ENCODE measurements at regions not wholly inside any gene's neighbourhood (a gene's known extent, or its start where the extent isn't known, plus 50 kb on each side); places are given as distances from the start of the nearest gene placed in this dataset.

DNA sequence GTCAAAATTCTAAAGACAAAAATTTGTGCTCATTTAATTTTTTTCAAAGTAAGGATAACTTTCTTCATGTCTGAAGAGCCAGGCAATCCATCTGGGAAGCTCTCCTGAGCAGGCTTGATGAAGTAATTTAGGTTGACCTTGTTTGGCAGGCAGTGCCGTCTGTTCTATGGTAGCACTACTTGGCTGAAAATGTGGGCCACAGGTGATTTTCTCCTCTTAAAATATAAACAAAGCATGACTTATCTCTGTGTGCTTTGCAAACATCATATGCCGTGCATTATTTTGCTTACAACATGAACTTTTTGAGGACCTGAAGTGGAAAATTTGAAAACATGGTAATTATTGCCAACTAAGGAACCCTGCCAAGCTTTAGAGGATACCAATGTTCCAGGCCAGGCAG lies 143.2 kb downstream of the RAP2B start:
- H3K9ac ChIP-seq (ENCODE audit: low read depth in 1 of 2, low read length in 2 of 2), result no peak overlapping the region
- no peaks in the 10 kb centered on the region for H3K36me3 ChIP-seq (ENCODE audit: control insufficient read depth in 1 of 2, insufficient read depth in 2 of 2, low read length in 2 of 2)
- H3K9me3 ChIP-seq (ENCODE audit: control insufficient read depth in 1 of 2, low read length in 2 of 2), result no peaks in the 10 kb centered on the region
- no peaks in the 10 kb centered on the region for H3K4me1 ChIP-seq (ENCODE audit: control insufficient read depth in 1 of 2, insufficient read depth in 2 of 2, low read length in 2 of 2)
- no peak overlapping the region for H3K27ac ChIP-seq (ENCODE audit: low read depth, low read length)
- no peaks in the 10 kb centered on the region for H3K27me3 ChIP-seq (ENCODE audit: control insufficient read depth in 1 of 2, insufficient read depth in 2 of 2, low read length in 2 of 2)
- H3K4me3 ChIP-seq (ENCODE audit: low read depth in 1 of 2, low read length in 2 of 2), result no peak overlapping the region

- no peaks in the 10 kb centered on the region for H3K9me3 ChIP-seq (ENCODE audit: control insufficient read depth in 1 of 2, low read length in 2 of 2)
- H3K4me3 ChIP-seq (ENCODE audit: low read depth in 1 of 2, low read length in 2 of 2), result no peak overlapping the region
- H3K27me3 ChIP-seq (ENCODE audit: control insufficient read depth in 1 of 2, insufficient read depth in 2 of 2, low read length in 2 of 2), result no peaks in the 10 kb centered on the region
- H3K4me1 ChIP-seq (ENCODE audit: control insufficient read depth in 1 of 2, insufficient read depth in 2 of 2, low read length in 2 of 2), result no peaks in the 10 kb centered on the region
- no peak overlapping the region for H3K27ac ChIP-seq (ENCODE audit: low read depth, low read length)
- no peaks in the 10 kb centered on the region for H3K36me3 ChIP-seq (ENCODE audit: control insufficient read depth in 1 of 2, insufficient read depth in 2 of 2, low read length in 2 of 2)
- H3K9ac ChIP-seq (ENCODE audit: low read depth in 1 of 2, low read length in 2 of 2), result no peak overlapping the region
Observed at GRCh38 chr3:153311541-153311940, 149.5 kb downstream of the RAP2B start.

- H3K9ac ChIP-seq (ENCODE audit: low read depth in 1 of 2, low read length in 2 of 2), result no peak overlapping the region
- no peaks in the 10 kb centered on the region for H3K27me3 ChIP-seq (ENCODE audit: control insufficient read depth in 1 of 2, insufficient read depth in 2 of 2, low read length in 2 of 2)
- no peaks in the 10 kb centered on the region for H3K9me3 ChIP-seq (ENCODE audit: control insufficient read depth in 1 of 2, low read length in 2 of 2)
- H3K27ac ChIP-seq (ENCODE audit: low read depth, low read length), result no peak overlapping the region
- no peak overlapping the region for H3K4me3 ChIP-seq (ENCODE audit: low read depth in 1 of 2, low read length in 2 of 2)
- H3K36me3 ChIP-seq (ENCODE audit: control insufficient read depth in 1 of 2, insufficient read depth in 2 of 2, low read length in 2 of 2), result no peaks in the 10 kb centered on the region
- H3K4me1 ChIP-seq (ENCODE audit: control insufficient read depth in 1 of 2, insufficient read depth in 2 of 2, low read length in 2 of 2), result no peaks in the 10 kb centered on the region
Observed at GRCh38 chr3:153313302-153313965, 151.4 kb downstream of the RAP2B start.

GRCh38 chr3:153314038-153314437 lies 152.0 kb downstream of the RAP2B start:
- Histone ChIP-seq H3K4me3 (ENCODE audit: low read depth in 1 of 2, low read length in 2 of 2) (no peak overlapping the region), H3K9me3 (ENCODE audit: control insufficient read depth in 1 of 2, low read length in 2 of 2) (no peaks in the 10 kb centered on the region), H3K36me3 (ENCODE audit: control insufficient read depth in 1 of 2, insufficient read depth in 2 of 2, low read length in 2 of 2) (no peaks in the 10 kb centered on the region), H3K27me3 (ENCODE audit: control insufficient read depth in 1 of 2, insufficient read depth in 2 of 2, low read length in 2 of 2) (no peaks in the 10 kb centered on the region), H3K27ac (ENCODE audit: low read depth, low read length) (no peak overlapping the region), H3K9ac (ENCODE audit: low read depth in 1 of 2, low read length in 2 of 2) (no peak overlapping the region), H3K4me1 (ENCODE audit: control insufficient read depth in 1 of 2, insufficient read depth in 2 of 2, low read length in 2 of 2) (no peaks in the 10 kb centered on the region)

DNA sequence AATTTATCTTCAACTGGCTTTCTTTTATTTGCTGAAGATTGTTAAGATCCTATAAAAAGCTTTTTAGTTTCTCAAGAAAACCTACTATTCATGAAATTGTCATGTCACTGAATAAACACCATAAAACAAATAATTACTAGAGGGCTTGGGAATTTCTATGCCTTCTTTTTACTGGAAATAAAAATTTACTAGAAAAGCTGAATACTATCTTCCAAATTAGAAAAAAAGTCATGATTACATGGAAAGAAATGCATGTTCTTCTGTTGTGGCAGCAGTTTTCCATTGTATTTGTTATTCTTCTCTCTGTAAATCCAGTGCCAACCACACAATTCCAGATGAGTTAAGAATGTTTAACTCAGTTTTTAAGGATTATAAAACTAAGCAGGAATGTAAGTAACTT lies 153.8 kb downstream of the RAP2B start:
- Histone ChIP-seq H3K36me3 (ENCODE audit: control insufficient read depth in 1 of 2, insufficient read depth in 2 of 2, low read length in 2 of 2) (no peaks in the 10 kb centered on the region), H3K4me3 (ENCODE audit: low read depth in 1 of 2, low read length in 2 of 2) (no peak overlapping the region), H3K4me1 (ENCODE audit: control insufficient read depth in 1 of 2, insufficient read depth in 2 of 2, low read length in 2 of 2) (no peaks in the 10 kb centered on the region), H3K27me3 (ENCODE audit: control insufficient read depth in 1 of 2, insufficient read depth in 2 of 2, low read length in 2 of 2) (no peaks in the 10 kb centered on the region), H3K9ac (ENCODE audit: low read depth in 1 of 2, low read length in 2 of 2) (no peak overlapping the region), H3K9me3 (ENCODE audit: control insufficient read depth in 1 of 2, low read length in 2 of 2) (no peaks in the 10 kb centered on the region), H3K27ac (ENCODE audit: low read depth, low read length) (no peak overlapping the region)

- H3K4me1 ChIP-seq (ENCODE audit: control insufficient read depth in 1 of 2, insufficient read depth in 2 of 2, low read length in 2 of 2), result no peaks in the 10 kb centered on the region
- H3K4me3 ChIP-seq (ENCODE audit: low read depth in 1 of 2, low read length in 2 of 2), result no peak overlapping the region
- no peaks in the 10 kb centered on the region for H3K36me3 ChIP-seq (ENCODE audit: control insufficient read depth in 1 of 2, insufficient read depth in 2 of 2, low read length in 2 of 2)
- H3K9ac ChIP-seq (ENCODE audit: low read depth in 1 of 2, low read length in 2 of 2), result no peak overlapping the region
- H3K9me3 ChIP-seq (ENCODE audit: control insufficient read depth in 1 of 2, low read length in 2 of 2), result no peaks in the 10 kb centered on the region
- H3K27ac ChIP-seq (ENCODE audit: low read depth, low read length), result no peak overlapping the region
- H3K27me3 ChIP-seq (ENCODE audit: control insufficient read depth in 1 of 2, insufficient read depth in 2 of 2, low read length in 2 of 2), result no peaks in the 10 kb centered on the region
Observed at GRCh38 chr3:153319705-153320554, 157.9 kb downstream of the RAP2B start.

DNA sequence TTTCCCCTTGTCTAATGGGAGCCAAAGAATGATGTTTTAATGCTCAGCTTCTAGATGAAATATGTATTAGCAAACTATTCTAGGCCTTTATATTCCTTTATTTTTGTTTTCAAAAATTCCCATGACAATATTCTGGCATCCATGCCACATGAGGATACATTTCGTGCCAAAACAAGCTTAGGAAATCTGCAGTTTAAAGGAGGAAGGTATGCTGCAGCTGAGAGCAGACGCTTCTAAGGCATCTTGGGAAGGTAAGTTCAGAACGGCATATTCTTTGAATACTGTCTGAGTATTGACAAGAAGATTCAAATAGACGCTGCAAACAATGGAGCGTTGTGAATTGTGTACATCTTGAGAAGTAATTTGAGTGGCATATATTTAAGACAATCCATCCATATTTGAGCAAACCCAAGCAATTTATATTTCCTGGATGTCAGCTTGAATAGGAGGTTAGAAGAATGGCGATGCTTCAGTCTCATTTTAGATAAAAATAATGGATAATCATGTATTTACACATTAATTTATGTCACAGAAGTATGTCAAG lies 158.6 kb downstream of the RAP2B start:
- H3K27ac ChIP-seq (ENCODE audit: low read depth, low read length), result no peak overlapping the region
- no peaks in the 10 kb centered on the region for H3K27me3 ChIP-seq (ENCODE audit: control insufficient read depth in 1 of 2, insufficient read depth in 2 of 2, low read length in 2 of 2)
- no peaks in the 10 kb centered on the region for H3K4me1 ChIP-seq (ENCODE audit: control insufficient read depth in 1 of 2, insufficient read depth in 2 of 2, low read length in 2 of 2)
- H3K9ac ChIP-seq (ENCODE audit: low read depth in 1 of 2, low read length in 2 of 2), result no peak overlapping the region
- H3K4me3 ChIP-seq (ENCODE audit: low read depth in 1 of 2, low read length in 2 of 2), result no peak overlapping the region
- H3K36me3 ChIP-seq (ENCODE audit: control insufficient read depth in 1 of 2, insufficient read depth in 2 of 2, low read length in 2 of 2), result no peaks in the 10 kb centered on the region
- no peaks in the 10 kb centered on the region for H3K9me3 ChIP-seq (ENCODE audit: control insufficient read depth in 1 of 2, low read length in 2 of 2)

DNA sequence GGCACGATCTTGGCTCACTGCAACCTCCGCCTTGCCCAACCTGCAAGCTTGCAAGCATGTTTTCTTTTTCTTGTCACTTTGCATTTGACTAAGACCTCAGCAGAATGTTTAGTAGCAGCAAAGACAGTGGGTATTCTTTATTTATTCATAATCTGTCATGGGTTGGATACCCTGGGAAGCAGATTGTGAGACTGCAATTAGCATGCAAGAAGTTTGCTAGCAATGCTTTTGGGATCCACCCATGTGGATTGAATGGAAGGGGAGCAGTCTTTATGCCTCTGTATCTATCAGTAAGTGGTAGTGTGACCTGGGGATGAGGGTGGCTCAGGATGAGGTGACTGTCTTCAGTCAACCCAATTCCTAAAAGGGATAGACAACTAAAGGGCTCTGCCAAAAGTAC lies 166.7 kb downstream of the RAP2B start:
- Histone ChIP-seq H3K27me3 (ENCODE audit: control insufficient read depth in 1 of 2, insufficient read depth in 2 of 2, low read length in 2 of 2) (no peaks in the 10 kb centered on the region), H3K27ac (ENCODE audit: low read depth, low read length) (no peak overlapping the region), H3K9me3 (ENCODE audit: control insufficient read depth in 1 of 2, low read length in 2 of 2) (no peaks in the 10 kb centered on the region), H3K9ac (ENCODE audit: low read depth in 1 of 2, low read length in 2 of 2) (no peak overlapping the region), H3K4me1 (ENCODE audit: control insufficient read depth in 1 of 2, insufficient read depth in 2 of 2, low read length in 2 of 2) (no peaks in the 10 kb centered on the region), H3K36me3 (ENCODE audit: control insufficient read depth in 1 of 2, insufficient read depth in 2 of 2, low read length in 2 of 2) (no peaks in the 10 kb centered on the region), H3K4me3 (ENCODE audit: low read depth in 1 of 2, low read length in 2 of 2) (no peak overlapping the region)

- Histone ChIP-seq H3K9ac (ENCODE audit: low read depth in 1 of 2, low read length in 2 of 2) (no peak overlapping the region), H3K9me3 (ENCODE audit: control insufficient read depth in 1 of 2, low read length in 2 of 2) (no peaks in the 10 kb centered on the region), H3K4me1 (ENCODE audit: control insufficient read depth in 1 of 2, insufficient read depth in 2 of 2, low read length in 2 of 2) (no peaks in the 10 kb centered on the region), H3K36me3 (ENCODE audit: control insufficient read depth in 1 of 2, insufficient read depth in 2 of 2, low read length in 2 of 2) (no peaks in the 10 kb centered on the region), H3K27me3 (ENCODE audit: control insufficient read depth in 1 of 2, insufficient read depth in 2 of 2, low read length in 2 of 2) (no peaks in the 10 kb centered on the region), H3K4me3 (ENCODE audit: low read depth in 1 of 2, low read length in 2 of 2) (no peak overlapping the region), H3K27ac (ENCODE audit: low read depth, low read length) (no peak overlapping the region)
Observed at GRCh38 chr3:153330901-153331300, 168.9 kb downstream of the RAP2B start.

DNA sequence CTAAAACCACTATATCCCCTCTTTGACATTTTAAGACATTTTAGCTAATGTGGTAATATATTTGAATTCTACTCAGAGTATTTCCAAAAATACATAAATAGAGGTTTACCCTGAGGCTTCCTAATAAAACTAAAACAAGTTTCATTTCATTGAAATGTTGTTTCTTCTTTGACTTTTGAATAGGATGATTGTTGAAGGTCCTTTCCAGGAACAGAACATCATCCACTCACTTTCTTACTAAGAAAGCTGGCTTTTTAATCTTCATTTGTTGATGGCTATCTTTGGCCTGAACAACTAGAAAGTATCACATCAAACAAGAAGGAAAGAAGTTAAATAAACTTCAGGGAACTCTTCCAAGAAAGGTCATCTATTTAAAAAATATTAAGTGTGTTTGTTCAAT lies 169.7 kb downstream of the RAP2B start:
- no peaks in the 10 kb centered on the region for H3K9me3 ChIP-seq (ENCODE audit: control insufficient read depth in 1 of 2, low read length in 2 of 2)
- H3K27me3 ChIP-seq (ENCODE audit: control insufficient read depth in 1 of 2, insufficient read depth in 2 of 2, low read length in 2 of 2), result no peaks in the 10 kb centered on the region
- no peak overlapping the region for H3K9ac ChIP-seq (ENCODE audit: low read depth in 1 of 2, low read length in 2 of 2)
- no peak overlapping the region for H3K4me3 ChIP-seq (ENCODE audit: low read depth in 1 of 2, low read length in 2 of 2)
- H3K27ac ChIP-seq (ENCODE audit: low read depth, low read length), result no peak overlapping the region
- H3K36me3 ChIP-seq (ENCODE audit: control insufficient read depth in 1 of 2, insufficient read depth in 2 of 2, low read length in 2 of 2), result no peaks in the 10 kb centered on the region
- H3K4me1 ChIP-seq (ENCODE audit: control insufficient read depth in 1 of 2, insufficient read depth in 2 of 2, low read length in 2 of 2), result no peaks in the 10 kb centered on the region
